Urinary bladder (tissue), 3 donors: ENCODE measurements at regions not wholly inside any gene's neighbourhood (a gene's known extent, or its start where the extent isn't known, plus 50 kb on each side); places are given as distances from the start of the nearest gene placed in this dataset.

Source experiments
- DNase-seq: peaks from one replicate; pipeline ENCODE4 v3.0.0-alpha.2; 2015; ENCODE audit errors: extremely low spot score
- H3K27ac ChIP-seq: one replicate; pipeline ENCODE4 v1.5.1; 2013; ENCODE audit warnings: low read depth, mild to moderate bottlenecking, moderate library complexity
- H3K36me3 ChIP-seq: one replicate; pipeline ENCODE4 v1.6.1; 2013; ENCODE audit warnings: mild to moderate bottlenecking, moderate library complexity; ENCODE audit not compliant: insufficient read depth
- H3K4me1 ChIP-seq: one replicate; pipeline ENCODE4 v1.6.1; 2013; ENCODE audit warnings: mild to moderate bottlenecking, moderate library complexity; ENCODE audit not compliant: insufficient read depth
- H3K4me3 ChIP-seq: one replicate; pipeline ENCODE4 v1.5.1; 2013; ENCODE audit warnings: low read depth, low read length
- WGBS: extraction: QIAGEN DNeasy Blood & Tissue Kit; methylation state at CpG from one replicate; pipeline ENCODE4 v1.1.7; 2013; 5-methylcytosine and 5-hydroxymethylcytosine counted together
- donor health status: healthy with polysubstance abuse.
- donor health status: healthy.

GRCh38 chr4:15375667-15376066 lies 52.2 kb upstream of the C1QTNF7 start:
- Histone ChIP-seq H3K27ac (peak overlapping the region; percentile 54), H3K36me3 (no peaks in the 10 kb centered on the region), H3K4me3 (no peak overlapping the region), H3K4me1 (no peaks in the 10 kb centered on the region)
- WGBS, result 25% methylated on average over 3 of the region's 3 CpGs
- DNase-seq, result no peak

- 39% methylated on average over 5 of the region's 5 CpGs for WGBS
Measured at GRCh38 chr4:15376145-15376544, 51.7 kb upstream of the C1QTNF7 start.

DNA sequence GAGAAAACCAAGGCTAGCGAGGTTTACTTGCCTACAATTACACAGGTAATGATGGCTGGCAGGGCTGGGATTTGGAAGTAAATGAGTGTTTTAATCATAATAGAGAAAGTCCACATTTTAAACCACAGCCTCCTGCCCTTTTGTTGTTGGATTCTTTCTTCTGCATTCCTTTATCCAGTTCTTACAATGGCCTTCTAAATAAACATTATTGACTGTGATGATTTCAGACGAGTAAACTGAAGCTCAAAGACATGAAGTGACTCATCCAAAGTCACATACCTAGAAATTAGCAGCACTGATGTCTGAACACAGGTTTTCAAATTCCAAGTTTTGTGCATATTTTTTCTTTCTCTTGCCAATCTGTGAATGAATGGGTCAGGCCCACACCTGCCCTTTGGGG lies 51.2 kb upstream of the C1QTNF7 start:
- 61% methylated on average over 2 of the region's 2 CpGs for WGBS
- no peak for DNase-seq
- Histone ChIP-seq H3K4me3 (no peak overlapping the region), H3K27ac (no peak overlapping the region), H3K4me1 (no peaks in the 10 kb centered on the region), H3K36me3 (no peaks in the 10 kb centered on the region)

More at GRCh38 chr4:15376145-15376544, 51.7 kb upstream of the C1QTNF7 start:
- Histone ChIP-seq H3K4me3 (no peak overlapping the region), H3K36me3 (no peaks in the 10 kb centered on the region), H3K27ac (peak overlapping the region; percentile 54), H3K4me1 (no peaks in the 10 kb centered on the region)
- no peak for DNase-seq
